Neuronal stem cell (in vitro differentiated cells): ENCODE measurements at regions not wholly inside any gene's neighbourhood (a gene's known extent, or its start where the extent isn't known, plus 50 kb on each side); places are given as distances from the start of the nearest gene placed in this dataset.

Source experiments
- DNase-seq: peaks from one replicate; pipeline ENCODE4 v3.0.0-alpha.2; 2013; ENCODE audit warnings: low spot score
- H2AFZ ChIP-seq: one replicate; pipeline ENCODE4 v1.6.1; 2013; ENCODE audit warnings: mild to moderate bottlenecking, low read length, inconsistent platforms
- H2AK5ac ChIP-seq: 2 replicates; pipeline ENCODE4 v1.6.1; 2013; ENCODE audit warnings: low read depth, mild to moderate bottlenecking, inconsistent platforms, low read length, moderate library complexity, mixed read lengths
- H2BK120ac ChIP-seq: 2 replicates; pipeline ENCODE4 v1.6.1; 2013; ENCODE audit warnings: low read depth, mild to moderate bottlenecking, inconsistent platforms, low read length, moderate library complexity, mixed read lengths
- H2BK12ac ChIP-seq: one replicate; pipeline ENCODE4 v1.6.1; 2013; ENCODE audit warnings: low read length, inconsistent platforms
- H2BK15ac ChIP-seq: 2 replicates; pipeline ENCODE4 v1.6.1; 2013; ENCODE audit warnings: mild to moderate bottlenecking, low read length, inconsistent platforms, mixed read lengths
- H2BK5ac ChIP-seq: one replicate; pipeline ENCODE4 v1.6.1; 2013; ENCODE audit warnings: inconsistent platforms, mild to moderate bottlenecking, low read length, moderate library complexity
- H3K14ac ChIP-seq: one replicate; pipeline ENCODE4 v1.6.1; 2013; ENCODE audit warnings: low read length, inconsistent platforms
- H3K18ac ChIP-seq: 2 replicates; pipeline ENCODE4 v1.6.1; 2013; ENCODE audit warnings: low read length, inconsistent platforms
- H3K23ac ChIP-seq: 2 replicates; pipeline ENCODE4 v1.6.1; 2013; ENCODE audit warnings: low read depth, mild to moderate bottlenecking, mixed read lengths, low read length, inconsistent platforms; ENCODE audit not compliant: poor library complexity
- H3K27ac ChIP-seq: replicated peaks from 3 replicates; pipeline ENCODE4 v1.5.1; 2013; ENCODE audit warnings: low read length, inconsistent platforms
- H3K27me3 ChIP-seq, 3 experiments: 2 replicates each; pipeline ENCODE4 v1.6.1; 2013; ENCODE audit warnings: low read length in 3 of 3, mild to moderate bottlenecking in 2 of 3, inconsistent platforms in 1 of 3, low read depth in 1 of 3, mixed read lengths in 1 of 3, moderate library complexity in 1 of 3; ENCODE audit not compliant: control insufficient read depth in 3 of 3, insufficient read depth in 3 of 3
- H3K36me3 ChIP-seq, 2 donors: replicated peaks in 1 of 2; 2 replicates each; pipeline ENCODE4 v1.6.1; 2013; ENCODE audit warnings: low read length in 2 of 2; ENCODE audit not compliant: control insufficient read depth in 2 of 2, insufficient read depth in 2 of 2
- H3K4ac ChIP-seq: 2 replicates; pipeline ENCODE4 v1.6.1; 2013; ENCODE audit warnings: inconsistent platforms, mild to moderate bottlenecking, low read length, moderate library complexity
- H3K4me1 ChIP-seq, 2 donors: 1 replicate in 1 of 2; 2 replicates in 1 of 2; pipeline ENCODE4 v1.6.1; 2013; ENCODE audit warnings: low read length in 2 of 2, low read depth in 1 of 2; ENCODE audit not compliant: control insufficient read depth in 2 of 2, insufficient read depth in 1 of 2
- H3K4me2 ChIP-seq: one replicate; pipeline ENCODE4 v1.6.1; 2013; ENCODE audit warnings: mild to moderate bottlenecking, low read length, inconsistent platforms; ENCODE audit not compliant: insufficient read depth, poor library complexity, severe bottlenecking
- H3K4me3 ChIP-seq, 2 donors: 2 replicates each; pipeline ENCODE4 v1.5.1; 2013; ENCODE audit warnings: low read length in 2 of 2, mild to moderate bottlenecking in 2 of 2, inconsistent platforms in 1 of 2, moderate library complexity in 1 of 2
- H3K79me1 ChIP-seq: one replicate; pipeline ENCODE4 v1.6.1; 2013; ENCODE audit warnings: low read depth, mild to moderate bottlenecking, inconsistent platforms, low read length, moderate library complexity
- H3K9ac ChIP-seq: one replicate; pipeline ENCODE4 v1.6.1; 2013; ENCODE audit warnings: mild to moderate bottlenecking, low read depth, low read length, inconsistent platforms; ENCODE audit not compliant: poor library complexity
- H3K9me3 ChIP-seq, 2 donors: replicated peaks in 1 of 2; 2 replicates each; pipeline versions ENCODE3 to v1.6.1; 2013; ENCODE audit warnings: low read length in 2 of 2, mild to moderate bottlenecking in 2 of 2, inconsistent platforms in 1 of 2, low read depth in 1 of 2, mixed read lengths in 1 of 2, moderate library complexity in 1 of 2; ENCODE audit not compliant: control insufficient read depth in 2 of 2, insufficient read depth in 1 of 2
- H4K8ac ChIP-seq: one replicate; pipeline ENCODE4 v1.6.1; 2013; ENCODE audit warnings: low read depth, mild to moderate bottlenecking, inconsistent platforms, low read length, moderate library complexity
- H4K91ac ChIP-seq: one replicate; pipeline ENCODE4 v1.6.1; 2013; ENCODE audit warnings: low read length, low read depth, mild to moderate bottlenecking, inconsistent platforms; ENCODE audit not compliant: poor library complexity
- WGBS, 2 donors: extraction: QIAGEN DNeasy Blood & Tissue Kit; methylation state at CpG; one replicate each; pipeline ENCODE4 v1.1.7; 2013; ENCODE audit warnings: missing lambda C conversion rate in 2 of 2, mixed read lengths in 1 of 2; ENCODE audit not compliant: insufficient read length in 2 of 2, insufficient replicate concordance in 1 of 2; ENCODE audit errors: extremely low coverage in 2 of 2; 5-methylcytosine and 5-hydroxymethylcytosine counted together

- H3K79me1 ChIP-seq = no peaks in the 10 kb centered on the region
- H3K27ac ChIP-seq = no peak overlapping the region
- H3K4me1 ChIP-seq = no peaks in the 10 kb centered on the region
- no peaks in the 10 kb centered on the region for H3K36me3 ChIP-seq
- no peak overlapping the region for H2BK5ac ChIP-seq
- DNase-seq = no peak
- no peak overlapping the region for H2BK15ac ChIP-seq
- no peak overlapping the region for H3K14ac ChIP-seq
- no peak overlapping the region for H2BK12ac ChIP-seq
- no peak overlapping the region for H3K18ac ChIP-seq
- no peak overlapping the region for H3K9ac ChIP-seq
- H3K4me3 ChIP-seq = no peak overlapping the region
- H3K4ac ChIP-seq = no peak overlapping the region
- no peak overlapping the region for H3K23ac ChIP-seq
- no peak overlapping the region for H2AFZ ChIP-seq
- H3K9me3 ChIP-seq = no peaks in the 10 kb centered on the region
- H4K91ac ChIP-seq = no peak overlapping the region
- H4K8ac ChIP-seq = no peak overlapping the region
- no peaks in the 10 kb centered on the region for H3K27me3 ChIP-seq
- whole genome bisulfite sequencing, 2 donors = no CpG with 5 or more reads among the region's 5 CpGs
- no peak overlapping the region for H2AK5ac ChIP-seq
- H3K4me2 ChIP-seq = no peak overlapping the region
- H2BK120ac ChIP-seq = no peak overlapping the region
Measured at GRCh38 chr2:82139979-82140611, 1835.5 kb upstream of the LRRTM1 start.

- no peak overlapping the region for H4K8ac ChIP-seq
- no peak overlapping the region for H2AFZ ChIP-seq
- H3K4me2 ChIP-seq = no peak overlapping the region
- no peaks in the 10 kb centered on the region for H3K27me3 ChIP-seq
- H3K4me1 ChIP-seq = no peaks in the 10 kb centered on the region
- H3K36me3 ChIP-seq = no peaks in the 10 kb centered on the region
- H2BK120ac ChIP-seq = no peak overlapping the region
- no peak overlapping the region for H3K9ac ChIP-seq
- H2AK5ac ChIP-seq = no peak overlapping the region
- no peak overlapping the region for H2BK15ac ChIP-seq
- no peak overlapping the region for H3K4me3 ChIP-seq
- H3K18ac ChIP-seq = no peak overlapping the region
- DNase-seq = no peak
- no peak overlapping the region for H2BK5ac ChIP-seq
- H3K27ac ChIP-seq = no peak overlapping the region
- H3K4ac ChIP-seq = no peak overlapping the region
- no CpG with 5 or more reads among the region's 8 CpGs for WGBS, 2 donors
- H3K23ac ChIP-seq = no peak overlapping the region
- H3K9me3 ChIP-seq = no peaks in the 10 kb centered on the region
- H4K91ac ChIP-seq = no peak overlapping the region
- no peak overlapping the region for H2BK12ac ChIP-seq
- H3K79me1 ChIP-seq = no peaks in the 10 kb centered on the region
- no peak overlapping the region for H3K14ac ChIP-seq
Measured at GRCh38 chr2:82137441-82137840, 1832.9 kb upstream of the LRRTM1 start.

- no CpG with 5 or more reads among the region's 3 CpGs for WGBS, 2 donors
- Histone ChIP-seq H2BK15ac (no peak overlapping the region), H2BK12ac (no peak overlapping the region), H3K14ac (no peak overlapping the region), H2BK5ac (no peak overlapping the region), H2AK5ac (no peak overlapping the region), H3K36me3 (no peaks in the 10 kb centered on the region), H3K27ac (no peak overlapping the region), H4K91ac (no peak overlapping the region), H3K79me1 (no peaks in the 10 kb centered on the region), H3K4me2 (no peak overlapping the region), H2BK120ac (no peak overlapping the region), H3K27me3 (no peaks in the 10 kb centered on the region), H3K4me3 (no peak overlapping the region), H3K9me3 (peaks cover 0 to 2% of the 10 kb centered on the region in 2 donors), H3K4ac (no peak overlapping the region), H3K18ac (no peak overlapping the region), H3K23ac (no peak overlapping the region), H2AFZ (no peak overlapping the region), H3K9ac (no peak overlapping the region), H4K8ac (no peak overlapping the region), H3K4me1 (no peaks in the 10 kb centered on the region)
- no peak for DNase-seq
Measured at GRCh38 chr2:82128051-82128450, 1823.5 kb upstream of the LRRTM1 start.

GRCh38 chr2:82124629-82125028 is 1820.1 kb upstream of the LRRTM1 start:
- no peak overlapping the region for H2AK5ac ChIP-seq
- no peak overlapping the region for H3K4ac ChIP-seq
- H2BK5ac ChIP-seq = no peak overlapping the region
- H2BK15ac ChIP-seq = no peak overlapping the region
- H4K91ac ChIP-seq = no peak overlapping the region
- H3K27ac ChIP-seq = no peak overlapping the region
- no peak for DNase-seq
- no peak overlapping the region for H2AFZ ChIP-seq
- no peaks in the 10 kb centered on the region for H3K9me3 ChIP-seq
- no peak overlapping the region for H2BK12ac ChIP-seq
- no peak overlapping the region for H2BK120ac ChIP-seq
- no peak overlapping the region for H3K23ac ChIP-seq
- no peaks in the 10 kb centered on the region for H3K79me1 ChIP-seq
- H4K8ac ChIP-seq = no peak overlapping the region
- H3K4me1 ChIP-seq = peaks cover 0 to 2% of the 10 kb centered on the region in 2 donors
- H3K36me3 ChIP-seq = no peaks in the 10 kb centered on the region
- no peak overlapping the region for H3K18ac ChIP-seq
- H3K4me3 ChIP-seq = no peak overlapping the region
- no peaks in the 10 kb centered on the region for H3K27me3 ChIP-seq
- no CpG with 5 or more reads among the region's 3 CpGs for WGBS, 2 donors
- H3K14ac ChIP-seq = no peak overlapping the region
- H3K4me2 ChIP-seq = no peak overlapping the region
- no peak overlapping the region for H3K9ac ChIP-seq
